NCI-H1436 (cell line): ENCODE measurements at regions not wholly inside any gene's neighbourhood (a gene's known extent, or its start where the extent isn't known, plus 50 kb on each side); places are given as distances from the start of the nearest gene placed in this dataset.
"Not testable (repeated sequence)": the region's sequence is repeated elsewhere in the genome, so short reads cannot be mapped to it uniquely, and the experiment has no call there.

Experiments used
- DNase-seq: peaks from one replicate; lab custom pipeline; 2025; lab: John Stamatoyannopoulos, UW

DNA sequence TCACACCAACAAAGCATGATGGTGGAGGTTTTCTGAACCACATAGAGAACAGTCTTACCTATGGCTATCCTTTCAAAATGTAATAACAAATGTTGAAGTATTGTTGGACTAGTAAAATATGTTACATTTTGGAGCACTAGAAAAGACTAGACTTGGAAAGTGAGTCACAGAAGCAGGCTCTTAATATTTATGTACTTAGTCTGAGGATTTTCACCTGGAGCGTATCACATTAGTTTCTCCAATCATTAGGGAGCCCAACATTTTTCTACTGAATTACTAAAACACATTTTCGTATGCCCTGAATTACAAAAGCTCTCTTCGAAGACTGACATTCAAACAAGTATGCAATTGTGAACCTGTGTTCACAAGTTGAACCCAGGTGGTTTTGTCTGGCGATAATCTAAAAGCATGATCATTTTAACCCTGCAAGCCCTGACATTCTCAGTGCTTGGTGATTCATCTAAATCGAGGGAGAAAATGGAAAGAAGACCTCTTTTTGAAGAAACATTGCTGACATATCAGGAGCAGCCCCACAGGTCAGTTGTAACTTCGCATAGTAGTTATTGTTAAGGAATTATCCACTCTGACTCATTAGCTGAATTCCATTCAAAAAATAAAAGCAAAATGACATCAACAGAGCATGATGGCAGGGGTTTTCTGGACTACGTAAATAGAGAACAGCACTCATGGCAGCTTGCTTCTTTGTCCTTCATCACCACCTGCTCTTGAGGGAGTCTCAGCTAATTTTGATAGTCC, 679.8 kb upstream of the NECTIN3 start:
- no peak for DNase-seq

DNA sequence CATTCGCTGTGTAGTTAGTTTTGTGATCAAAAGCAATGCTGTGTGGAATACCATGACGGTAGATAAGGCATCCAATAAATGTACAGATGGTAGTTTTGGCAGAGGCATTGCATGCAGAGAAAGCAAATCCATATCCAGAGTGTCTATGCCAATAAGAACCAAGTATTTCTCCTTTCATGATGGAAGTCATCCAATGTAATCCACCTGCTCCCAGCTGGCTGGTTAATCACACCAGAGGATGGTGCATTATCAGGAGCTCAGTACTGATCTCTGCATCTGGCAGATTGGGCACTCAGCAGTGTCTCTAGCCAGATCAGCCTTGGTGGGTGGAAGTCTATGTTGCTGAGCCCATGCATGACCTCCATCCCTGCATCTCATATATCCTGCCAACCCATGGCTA, 677.7 kb upstream of the NECTIN3 start:
- DNase-seq = no peak

DNA sequence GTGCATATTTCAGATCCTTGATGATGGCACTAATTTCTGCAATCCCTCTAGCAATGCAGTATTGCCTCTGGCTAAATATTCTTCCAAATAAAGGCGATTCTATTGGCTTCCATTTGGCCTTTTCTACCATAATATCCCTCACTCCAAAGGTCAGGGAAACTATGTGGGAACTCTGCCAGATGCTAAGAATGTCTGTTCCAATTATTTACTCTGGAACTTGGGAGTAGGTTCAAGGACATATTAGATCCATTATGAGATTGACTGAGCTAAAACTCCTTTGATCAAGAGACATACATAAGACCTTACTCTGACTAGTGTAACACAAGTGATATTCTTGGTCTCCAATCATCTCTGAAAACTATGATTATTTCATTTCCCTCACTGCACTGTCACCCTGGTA, 674.5 kb upstream of the NECTIN3 start:
- no peak for DNase-seq

DNA sequence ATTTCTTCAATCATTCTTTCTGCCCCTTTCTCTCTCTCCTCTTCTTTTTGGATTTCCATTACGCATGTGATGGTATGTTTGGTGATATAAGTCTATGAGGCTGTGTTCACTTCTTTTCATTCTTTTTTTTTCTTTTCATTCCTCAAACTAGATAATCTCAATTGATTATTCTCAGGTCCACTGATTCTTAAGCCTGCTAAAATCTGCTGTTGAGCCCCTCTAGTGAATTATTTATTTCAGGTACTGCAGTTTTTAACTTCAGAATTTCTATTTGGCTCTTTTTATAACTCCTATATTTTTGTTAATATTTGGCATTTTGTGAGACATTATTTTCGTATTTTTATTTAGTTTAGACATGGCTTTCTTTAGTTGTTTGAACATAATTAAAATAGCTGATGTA, 671.3 kb upstream of the NECTIN3 start:
- no peak for DNase-seq

DNA sequence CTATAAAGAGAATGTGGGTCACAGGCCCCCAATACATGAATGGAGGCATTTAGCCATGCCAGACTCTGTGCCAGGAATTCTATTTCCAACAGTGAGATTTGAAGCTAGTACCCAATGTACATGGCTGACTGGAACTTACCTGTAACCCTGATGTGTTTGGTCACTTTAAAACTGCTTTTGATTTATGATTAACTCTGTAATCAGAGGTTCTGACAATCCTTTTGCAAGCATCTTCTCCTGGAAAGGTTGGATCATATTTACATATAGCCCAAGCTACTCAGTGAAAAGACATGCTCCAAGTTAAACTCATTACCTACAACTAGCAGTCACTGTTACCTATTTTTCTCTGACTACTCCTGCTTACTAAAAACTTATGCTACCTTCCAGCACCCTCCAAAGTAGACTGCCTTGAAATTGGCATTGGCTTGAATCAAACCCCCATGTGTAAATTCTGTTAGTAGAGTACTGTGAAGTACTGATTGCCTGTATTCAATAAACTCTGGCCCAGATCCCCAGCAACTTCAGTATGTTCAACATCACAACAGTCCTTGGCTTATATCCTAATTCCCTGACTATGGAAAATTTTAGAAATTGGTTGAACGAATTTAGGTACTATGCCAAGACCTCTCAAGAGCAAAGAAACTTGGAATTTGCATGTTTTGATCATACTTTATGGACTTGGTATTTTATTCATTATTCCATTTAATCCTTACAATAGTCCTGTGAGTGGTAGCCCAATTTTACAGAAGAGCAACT, 665.6 kb upstream of the NECTIN3 start:
- no peak for DNase-seq

DNA sequence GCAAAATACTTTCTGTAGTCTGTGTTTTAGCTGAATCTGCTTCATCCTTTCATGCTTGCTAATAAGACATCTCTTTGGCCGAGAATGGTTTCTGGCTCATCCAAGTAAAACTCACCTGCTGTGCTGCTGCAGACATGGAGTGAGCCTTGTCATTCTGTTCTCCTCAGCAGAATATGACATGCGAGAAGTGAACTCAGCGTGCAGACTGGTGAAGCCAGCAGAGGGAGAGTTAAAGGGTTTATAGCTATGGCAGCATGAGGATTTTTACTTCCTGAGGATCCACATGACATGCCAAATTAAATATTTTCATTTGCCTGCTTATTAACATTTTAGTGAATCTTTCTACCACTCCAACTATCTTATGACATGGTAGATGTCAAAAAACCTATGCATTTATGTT, 658.4 kb upstream of the NECTIN3 start:
- DNase-seq = no peak

DNA sequence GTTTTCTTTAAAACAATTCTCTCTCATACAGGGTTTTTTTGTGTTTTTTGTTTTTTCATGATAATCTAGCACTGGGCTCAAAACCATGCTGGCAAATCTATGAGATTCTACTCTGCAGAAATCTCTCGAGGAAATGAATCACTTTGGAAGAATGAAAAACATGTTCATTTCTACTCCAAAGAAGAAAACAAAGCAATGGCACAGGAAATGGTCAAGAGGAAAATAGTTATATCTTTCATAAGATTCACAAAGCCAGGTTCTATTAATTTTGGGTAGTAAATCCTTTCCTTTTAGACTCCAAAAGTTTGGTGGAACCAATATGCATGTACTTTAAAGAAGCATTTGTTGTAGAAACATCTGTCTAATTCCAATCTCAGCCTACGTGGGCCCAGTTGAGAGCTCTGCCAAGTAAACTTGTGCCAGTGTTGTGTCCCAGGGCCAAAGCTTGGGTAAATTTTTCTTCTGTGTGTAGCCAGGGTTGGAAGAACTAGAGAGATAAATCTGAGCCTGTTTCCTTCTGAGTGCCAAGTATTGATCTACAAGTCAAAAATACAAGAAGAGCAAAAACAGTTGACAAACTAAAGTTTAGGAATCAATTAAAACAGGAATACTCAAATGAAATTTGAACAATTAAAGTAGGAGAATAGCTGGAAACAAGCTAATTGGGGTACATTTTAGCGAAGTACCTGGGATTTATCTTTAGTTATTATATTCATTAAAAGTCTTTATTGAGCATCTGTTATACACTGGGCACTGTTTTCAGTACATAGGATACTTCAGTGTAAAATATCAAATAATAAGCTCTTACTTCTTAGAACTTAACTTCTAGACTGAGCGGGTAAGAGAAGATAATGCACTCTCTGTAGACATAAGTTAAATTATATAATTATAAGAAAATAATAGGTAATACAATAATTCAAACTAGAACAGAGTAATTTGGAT, 657.5 kb upstream of the NECTIN3 start:
- DNase-seq = no peak

DNA sequence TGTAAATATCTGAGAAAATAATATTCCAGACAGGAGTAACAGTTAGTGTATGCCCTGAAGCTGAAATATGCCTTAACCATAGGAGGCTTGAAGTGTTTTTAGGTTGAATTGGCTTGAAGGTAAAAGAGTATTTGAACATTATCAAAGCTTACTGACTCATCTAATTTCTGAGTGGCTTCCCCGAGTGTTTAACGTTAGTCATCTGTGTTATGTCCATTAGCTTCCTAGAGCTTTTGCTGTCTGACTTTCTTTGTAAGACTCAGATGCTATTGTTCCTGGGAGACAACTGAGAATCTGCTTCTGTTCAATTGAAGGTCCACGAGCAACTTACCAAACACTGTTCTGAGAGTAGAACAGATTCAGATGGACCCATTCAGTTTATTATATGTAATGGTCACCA, 656.8 kb upstream of the NECTIN3 start:
- DNase-seq = no peak

DNA sequence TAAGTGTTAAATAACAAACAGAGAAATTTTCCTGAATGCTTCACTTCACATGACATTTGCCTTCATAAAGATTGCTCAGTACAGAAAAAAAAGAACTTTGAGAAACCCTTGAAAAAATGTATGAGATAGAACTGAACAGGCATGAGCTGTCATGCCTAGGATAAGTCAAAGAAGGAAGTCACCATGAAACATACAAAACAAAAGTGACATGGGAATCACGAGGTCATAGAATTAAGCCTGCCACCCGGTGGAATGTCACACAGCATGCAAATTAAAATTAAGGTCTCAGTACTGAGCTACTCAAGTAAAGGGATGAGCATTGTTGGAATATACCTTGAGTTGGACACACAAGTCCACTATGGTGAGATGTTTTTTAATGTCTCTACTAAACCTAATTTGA, 652.5 kb upstream of the NECTIN3 start:
- no peak for DNase-seq

DNA sequence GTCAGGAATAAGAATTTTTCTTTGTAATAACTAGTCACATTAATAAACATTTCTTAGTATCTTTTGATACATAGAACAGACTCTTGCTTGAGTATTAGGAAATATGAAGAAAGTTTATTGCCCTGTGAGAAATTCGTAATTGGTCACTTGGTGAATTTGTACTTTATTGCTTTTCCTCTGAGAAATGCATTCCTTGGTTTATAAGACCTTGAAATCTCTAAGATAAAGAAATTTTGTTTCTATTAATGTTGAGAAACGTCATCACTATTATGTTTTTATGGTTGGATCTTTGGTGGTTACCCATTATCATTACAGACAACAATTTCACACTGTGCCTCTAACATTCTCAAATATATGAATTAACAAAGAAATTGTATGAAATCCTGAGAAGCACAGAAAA, 652.0 kb upstream of the NECTIN3 start:
- DNase-seq = no peak

DNA sequence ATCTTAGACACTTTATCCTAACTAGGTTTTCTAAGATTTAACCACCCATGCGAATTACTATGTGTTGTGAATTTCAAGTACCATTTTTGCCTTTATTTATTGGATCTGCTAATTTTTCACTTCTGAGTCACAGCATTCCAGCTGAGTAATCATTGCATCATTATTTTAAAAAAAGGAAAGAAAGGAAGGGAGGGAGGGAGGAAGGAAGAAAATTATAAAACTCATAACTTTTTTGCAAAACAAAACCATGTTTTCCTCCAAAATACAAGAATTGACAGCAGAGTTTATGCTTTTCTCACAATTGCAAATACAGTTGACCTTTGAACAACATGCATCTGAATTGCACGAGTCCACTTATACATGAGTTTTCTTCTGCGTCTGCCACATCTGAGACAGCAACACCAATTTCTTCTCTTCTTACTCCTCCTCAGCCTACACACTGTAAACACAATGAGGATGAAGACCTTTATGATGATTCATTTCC, 651.4 kb upstream of the NECTIN3 start:
- DNase-seq = no peak

DNA sequence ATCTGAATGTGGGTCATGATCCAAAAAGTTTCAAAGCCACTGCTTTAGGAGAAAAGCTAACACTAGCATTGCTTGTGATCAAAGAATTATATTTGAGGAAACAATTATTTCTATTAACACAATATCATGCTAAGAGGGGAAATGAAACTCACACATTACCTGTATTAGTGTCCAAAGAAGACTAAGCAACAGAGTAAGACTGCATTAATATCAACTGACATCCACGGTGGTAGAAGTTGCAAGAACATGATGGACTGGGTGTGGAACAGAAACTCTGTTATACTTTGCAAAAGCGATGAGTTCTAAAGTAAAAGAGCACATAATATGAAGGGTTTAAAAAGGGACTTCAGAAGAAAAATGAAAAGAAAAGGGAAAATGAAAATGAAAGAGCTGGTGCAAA, 648.3 kb upstream of the NECTIN3 start:
- DNase-seq = no peak

DNA sequence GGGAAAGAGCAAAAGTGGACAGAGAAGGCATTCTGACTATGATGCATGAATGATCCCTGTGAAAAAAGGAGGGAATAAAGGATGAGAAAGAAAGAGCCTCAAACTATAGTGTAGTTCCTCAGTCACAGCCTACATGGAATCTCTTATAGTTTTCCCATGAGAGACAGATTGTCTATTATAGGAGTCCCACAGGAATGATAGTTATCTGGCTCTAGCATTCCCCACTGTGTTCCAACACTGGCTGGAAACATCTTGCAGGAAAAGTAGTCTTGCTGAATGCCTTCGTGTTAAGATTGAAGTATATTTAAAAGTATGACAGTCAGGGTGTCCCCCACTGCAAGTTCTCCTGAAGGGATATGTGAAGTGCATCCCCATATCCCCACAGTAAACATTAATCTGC, 641.5 kb upstream of the NECTIN3 start:
- DNase-seq = no peak

DNA sequence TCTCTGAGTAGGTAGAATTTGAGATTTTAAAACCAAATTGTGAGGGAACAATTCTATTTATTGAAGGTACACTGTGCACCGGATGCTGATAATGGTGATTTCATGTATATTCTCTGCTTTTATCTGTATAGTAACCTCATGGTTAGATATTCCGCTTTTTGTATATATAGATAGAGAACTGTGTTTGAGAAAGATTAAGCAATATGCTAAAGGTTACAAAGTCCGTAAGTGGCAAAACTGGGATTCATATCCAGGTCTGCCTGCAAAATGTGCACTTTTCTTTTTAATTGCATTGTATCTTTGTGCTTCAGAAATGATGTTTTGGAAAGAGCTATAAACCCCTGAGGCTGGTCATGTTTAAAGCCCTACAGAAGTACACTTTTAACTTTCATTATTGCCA, 635.4 kb upstream of the NECTIN3 start:
- no peak for DNase-seq

DNA sequence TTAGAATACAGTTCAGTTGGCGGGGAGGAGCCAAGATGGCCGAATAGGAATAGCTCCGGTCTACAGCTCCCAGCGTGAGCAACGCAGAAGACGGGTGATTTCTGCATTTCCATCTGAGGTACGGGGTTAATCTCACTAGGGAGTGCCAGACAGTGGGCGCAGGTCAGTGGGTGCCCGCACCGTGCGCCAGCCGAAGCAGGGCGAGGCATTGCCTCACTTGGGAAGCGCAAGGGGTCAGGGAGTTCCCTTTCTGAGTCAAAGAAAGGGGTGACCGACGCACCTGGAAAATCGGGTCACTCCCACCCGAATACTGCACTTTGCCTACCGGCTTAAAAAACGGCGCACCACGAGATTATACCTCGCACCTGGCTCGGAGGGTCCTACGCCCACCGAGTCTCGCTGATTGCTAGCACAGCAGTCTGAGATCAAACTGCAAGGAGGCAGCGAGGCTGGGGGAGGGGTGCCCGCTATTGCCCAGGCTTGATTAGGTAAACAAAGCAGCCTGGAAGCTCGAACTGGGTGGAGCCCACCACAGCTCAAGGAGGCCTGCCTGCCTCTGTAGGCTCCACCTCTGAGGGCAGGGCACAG, 631.5 kb upstream of the NECTIN3 start:
- not testable (repeated sequence) for DNase-seq

DNA sequence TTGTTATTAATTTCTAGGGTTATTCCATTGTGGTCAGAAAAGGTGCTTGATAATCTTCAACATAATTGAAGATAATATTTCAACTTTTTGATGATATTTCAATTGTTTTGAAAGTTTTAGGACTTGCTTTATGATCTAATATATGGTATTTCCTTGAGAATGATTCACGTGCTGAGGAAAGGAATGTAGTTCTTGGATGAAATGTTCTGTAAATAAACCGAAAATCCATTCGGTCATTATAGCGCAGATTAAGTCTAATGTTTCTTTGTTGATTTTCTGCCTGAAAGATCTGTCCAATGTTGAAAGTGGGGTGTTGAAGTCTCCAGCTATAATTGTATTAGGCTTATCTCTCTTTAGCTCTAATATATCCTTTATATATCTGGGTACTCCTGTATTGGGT, 617.5 kb upstream of the NECTIN3 start:
- DNase-seq = no peak

DNA sequence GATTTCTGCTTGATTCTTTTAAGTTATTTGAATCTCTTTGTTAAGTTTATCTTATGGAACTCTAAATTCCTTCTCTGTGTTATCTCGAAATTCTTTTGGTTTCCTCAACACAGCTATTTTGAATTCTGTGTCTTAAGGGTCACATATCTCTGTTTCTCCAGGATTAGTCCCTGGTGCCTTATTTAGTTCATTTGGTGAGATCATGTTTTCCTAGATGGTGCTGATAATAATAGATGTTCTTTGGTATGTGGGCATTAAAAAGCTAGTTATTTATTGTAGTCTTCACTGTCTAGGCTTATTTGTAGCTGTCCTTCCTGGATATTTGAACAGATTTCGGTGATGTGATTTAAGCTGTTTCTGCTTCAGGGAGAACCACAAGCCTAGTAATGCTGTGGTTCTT, 615.6 kb upstream of the NECTIN3 start:
- no peak for DNase-seq

DNA sequence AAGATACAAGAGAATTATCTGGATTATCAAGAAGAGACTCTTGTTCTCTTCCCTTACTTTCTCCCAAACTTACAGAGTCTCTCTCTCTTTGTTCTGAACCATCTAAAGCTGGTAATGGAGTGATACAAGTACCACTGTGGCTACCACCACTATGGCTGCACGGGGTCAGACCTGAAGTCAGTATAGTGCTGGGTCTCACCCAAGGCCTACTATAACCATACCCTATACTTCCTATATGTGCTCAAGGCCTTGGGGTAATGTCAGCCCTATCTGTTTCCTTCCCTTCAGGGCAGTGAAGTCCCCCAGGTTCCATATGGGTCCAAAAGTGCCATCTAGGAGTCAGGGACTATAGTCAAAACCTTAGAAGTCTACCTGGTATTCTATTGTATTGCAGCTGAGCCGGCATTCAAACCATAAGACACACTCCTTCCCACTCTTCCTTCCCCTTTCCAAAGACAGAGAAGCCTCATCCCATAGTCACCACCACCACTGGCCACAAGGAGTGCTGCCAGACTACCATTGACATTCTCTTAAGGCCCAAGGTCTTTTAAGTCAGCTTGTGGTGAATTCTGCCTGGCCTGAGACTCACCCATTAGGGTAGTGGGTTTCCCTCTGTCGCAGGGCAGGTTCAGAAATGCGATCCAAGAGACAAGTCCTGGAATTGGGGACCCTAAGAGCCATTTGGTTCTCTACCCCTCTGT, 615.0 kb upstream of the NECTIN3 start:
- no peak for DNase-seq

DNA sequence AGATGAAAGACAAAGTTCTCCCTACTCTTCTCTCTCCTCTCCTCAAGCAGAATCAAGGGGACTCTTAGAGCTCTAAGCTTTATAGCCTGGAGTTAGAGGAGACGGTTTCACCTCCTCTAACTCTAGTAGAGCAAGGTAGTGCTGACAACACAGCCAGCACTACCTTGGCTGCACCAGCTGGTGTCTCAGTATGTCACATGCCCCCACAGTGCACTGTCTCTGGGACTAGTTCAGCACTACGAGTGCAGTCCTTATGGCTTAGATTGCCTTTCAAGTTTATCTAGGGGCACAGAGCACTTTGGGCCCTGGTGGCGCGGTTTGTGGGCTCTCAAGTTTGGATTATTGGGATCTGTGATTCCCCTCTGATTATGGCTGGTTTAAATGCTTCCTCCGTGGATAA, 614.1 kb upstream of the NECTIN3 start:
- no peak for DNase-seq

DNA sequence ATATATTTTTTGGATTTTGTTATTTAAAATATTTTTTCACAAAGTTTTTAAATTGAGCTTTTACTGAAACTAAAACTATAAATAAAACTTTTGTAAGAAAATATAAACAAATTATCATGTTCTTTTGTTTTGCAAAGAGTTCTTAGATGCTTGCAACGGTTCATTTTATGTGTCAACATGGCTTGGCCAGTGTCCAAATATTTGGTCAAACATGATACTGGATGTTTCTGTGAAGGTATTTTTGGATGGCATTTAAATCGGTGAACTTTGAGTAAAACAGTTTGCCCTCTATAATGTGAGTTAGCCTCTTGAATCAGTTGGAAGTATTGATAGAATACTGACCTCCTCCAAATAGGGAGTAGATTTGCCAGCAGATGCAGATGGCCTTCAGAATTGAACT, 612.6 kb upstream of the NECTIN3 start:
- no peak for DNase-seq

DNA sequence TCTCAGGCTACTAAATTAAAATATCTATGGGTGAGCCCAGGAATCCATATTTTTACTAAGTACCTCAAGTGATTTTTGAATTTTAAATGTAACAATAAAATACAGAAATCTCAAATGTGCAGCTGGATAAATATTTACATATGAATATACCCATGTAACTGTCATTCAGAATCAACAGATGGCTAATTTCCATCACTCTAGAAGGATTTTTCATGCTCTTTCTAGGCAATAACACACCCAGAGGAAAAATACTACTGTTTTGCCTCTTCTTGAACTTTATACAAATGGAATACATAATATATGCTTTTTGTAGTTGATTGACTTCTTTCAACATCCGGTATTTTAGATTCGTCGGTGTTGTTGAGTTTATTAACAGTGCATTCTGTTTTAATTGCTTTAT, 601.3 kb upstream of the NECTIN3 start:
- DNase-seq = no peak

DNA sequence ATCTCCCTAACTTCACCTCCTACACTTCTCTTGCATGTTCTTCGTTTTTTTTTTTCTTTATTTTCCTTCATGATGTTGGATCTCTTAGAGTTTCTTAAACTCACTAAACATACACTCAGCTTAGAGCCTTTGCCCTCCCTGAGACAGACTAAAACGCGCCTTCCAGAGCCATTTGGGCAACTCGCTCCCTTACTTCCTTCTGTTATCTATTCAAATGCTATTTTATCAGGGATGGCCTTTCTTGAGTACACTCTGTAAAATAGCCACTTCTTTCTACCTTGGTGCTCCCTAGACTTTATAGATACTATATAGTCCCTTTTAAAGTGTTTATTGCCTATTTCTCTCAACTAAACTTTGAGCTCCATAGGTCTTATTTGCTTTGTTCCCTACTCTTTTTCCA, 598.2 kb upstream of the NECTIN3 start:
- DNase-seq = no peak
